Activated CD4-positive, alpha-beta T cell treated with anti-CD3 and anti-CD28 coated beads, Interleukin-2, amount 10 ng/mL, durations not matched to agents 24 days and 14 days (primary cell): ENCODE measurements at regions not wholly inside any gene's neighbourhood (a gene's known extent, or its start where the extent isn't known, plus 50 kb on each side); places are given as distances from the start of the nearest gene placed in this dataset.

Experiments used
- DNase-seq: peaks from one replicate; pipeline ENCODE4 v3.0.0; 2022
- H3K27ac Mint-ChIP-seq: one replicate; pipeline ENCODE4 v1.8.0; 2022; ENCODE audit warnings: mild to moderate bottlenecking, mixed read lengths
- H3K27me3 Mint-ChIP-seq: one replicate; pipeline ENCODE4 v1.8.0; 2022; ENCODE audit warnings: mixed read lengths
- H3K36me3 Mint-ChIP-seq: one replicate; pipeline ENCODE4 v1.8.0; 2022; ENCODE audit warnings: low read depth, mild to moderate bottlenecking, mixed read lengths
- H3K4me1 Mint-ChIP-seq: one replicate; pipeline ENCODE4 v1.8.0; 2021; ENCODE audit warnings: mixed read lengths
- H3K4me3 Mint-ChIP-seq: one replicate; pipeline ENCODE4 v1.8.0; 2022; ENCODE audit warnings: mild to moderate bottlenecking, moderate library complexity, mixed read lengths
- H3K9me3 Mint-ChIP-seq: one replicate; pipeline ENCODE4 v1.8.0; 2021; ENCODE audit warnings: mixed read lengths
- intact Hi-C: fragments of 100-400 bp; cut with micrococcal nuclease; formaldehyde crosslinking; loops from one replicate; pipeline ENCODE4 v1.15.1; 2023

GRCh38 chr15:66905954-66906353, 159.4 kb upstream of the SMAD3 start:
- Mint-ChIP-seq H3K4me1 (peaks cover 25% of the 10 kb centered on the region), H3K27me3 (peaks cover 11% of the 10 kb centered on the region), H3K27ac (no peak overlapping the region), H3K9me3 (peaks cover 10% of the 10 kb centered on the region), H3K4me3 (no peak overlapping the region), H3K36me3 (no peaks in the 10 kb centered on the region)
- intact Hi-C loops: no loop called here
- no peak for DNase-seq

- no peak for DNase-seq
- intact Hi-C loops: no loop called here
- peaks cover 11% of the 10 kb centered on the region for H3K27me3 Mint-ChIP-seq
- peaks cover 10% of the 10 kb centered on the region for H3K9me3 Mint-ChIP-seq
- no peak overlapping the region for H3K4me3 Mint-ChIP-seq
- H3K27ac Mint-ChIP-seq: no peak overlapping the region
- H3K36me3 Mint-ChIP-seq: no peaks in the 10 kb centered on the region
- H3K4me1 Mint-ChIP-seq: peaks cover 22% of the 10 kb centered on the region
These were observed 158.5 kb upstream of the SMAD3 start for GRCh38 chr15:66906668-66907614.

- H3K27ac Mint-ChIP-seq: no peak overlapping the region
- no peak for DNase-seq
- H3K9me3 Mint-ChIP-seq: peaks cover 7% of the 10 kb centered on the region
- H3K27me3 Mint-ChIP-seq: peaks cover 11% of the 10 kb centered on the region
- no peaks in the 10 kb centered on the region for H3K36me3 Mint-ChIP-seq
- intact Hi-C loops: no loop called here
- no peak overlapping the region for H3K4me3 Mint-ChIP-seq
- H3K4me1 Mint-ChIP-seq: peaks cover 29% of the 10 kb centered on the region
These were observed 157.3 kb upstream of the SMAD3 start for GRCh38 chr15:66907826-66908743.

GRCh38 chr15:66908744-66909095, 156.7 kb upstream of the SMAD3 start:
- intact Hi-C loops: no loop called here
- Mint-ChIP-seq H3K4me1 (peaks cover 29% of the 10 kb centered on the region), H3K4me3 (no peak overlapping the region), H3K27me3 (peaks cover 11% of the 10 kb centered on the region), H3K27ac (no peak overlapping the region), H3K36me3 (no peaks in the 10 kb centered on the region), H3K9me3 (peaks cover 7% of the 10 kb centered on the region)
- DNase-seq: no peak

GRCh38 chr15:66909381-66909890, 156.0 kb upstream of the SMAD3 start:
- Mint-ChIP-seq H3K27ac (no peak overlapping the region), H3K36me3 (no peaks in the 10 kb centered on the region), H3K4me1 (peaks cover 28% of the 10 kb centered on the region), H3K27me3 (peaks cover 9% of the 10 kb centered on the region), H3K4me3 (no peak overlapping the region), H3K9me3 (peaks cover 7% of the 10 kb centered on the region)
- intact Hi-C loops: no loop called here
- DNase-seq: no peak

GRCh38 chr15:66911131-66911700, 154.2 kb upstream of the SMAD3 start:
- Mint-ChIP-seq H3K36me3 (no peaks in the 10 kb centered on the region), H3K27me3 (peaks cover 13% of the 10 kb centered on the region), H3K4me1 (peaks cover 28% of the 10 kb centered on the region), H3K27ac (peak overlapping the region; percentile 14), H3K9me3 (peaks cover 14% of the 10 kb centered on the region), H3K4me3 (peak overlapping the region; percentile 39)
- no peak for DNase-seq
- intact Hi-C loops: no loop called here

GRCh38 chr15:66912001-66912400, 153.4 kb upstream of the SMAD3 start:
- Mint-ChIP-seq H3K4me1 (peaks cover 26% of the 10 kb centered on the region), H3K27ac (peak overlapping the region; percentile 30), H3K27me3 (peaks cover 12% of the 10 kb centered on the region), H3K36me3 (no peaks in the 10 kb centered on the region), H3K9me3 (peaks cover 9% of the 10 kb centered on the region), H3K4me3 (peak overlapping the region; percentile 46)
- peak; percentile 86 for DNase-seq
- intact Hi-C loops: no loop called here

- Mint-ChIP-seq H3K4me1 (peaks cover 26% of the 10 kb centered on the region), H3K27me3 (peaks cover 15% of the 10 kb centered on the region), H3K36me3 (no peaks in the 10 kb centered on the region), H3K9me3 (peaks cover 9% of the 10 kb centered on the region), H3K4me3 (peak overlapping the region; percentile 38), H3K27ac (no peak overlapping the region)
- DNase-seq: no peak
- intact Hi-C loops: no loop called here
These were observed 153.0 kb upstream of the SMAD3 start for GRCh38 chr15:66912441-66912840.

GRCh38 chr15:66917904-66918448, 147.4 kb upstream of the SMAD3 start:
- H3K4me1 Mint-ChIP-seq: peaks cover 3% of the 10 kb centered on the region
- no peaks in the 10 kb centered on the region for H3K36me3 Mint-ChIP-seq
- H3K4me3 Mint-ChIP-seq: no peak overlapping the region
- no peak overlapping the region for H3K27ac Mint-ChIP-seq
- DNase-seq: no peak
- intact Hi-C loops: no loop called here
- peaks cover 36% of the 10 kb centered on the region for H3K27me3 Mint-ChIP-seq
- H3K9me3 Mint-ChIP-seq: peaks cover 17% of the 10 kb centered on the region

GRCh38 chr15:66919421-66919820, 146.0 kb upstream of the SMAD3 start:
- DNase-seq: no peak
- Mint-ChIP-seq H3K4me1 (peaks cover 9% of the 10 kb centered on the region), H3K27ac (no peak overlapping the region), H3K9me3 (peaks cover 17% of the 10 kb centered on the region), H3K4me3 (no peak overlapping the region), H3K27me3 (peaks cover 36% of the 10 kb centered on the region), H3K36me3 (no peaks in the 10 kb centered on the region)
- intact Hi-C loops: no loop called here

GRCh38 chr15:66921319-66921915, 144.0 kb upstream of the SMAD3 start:
- Mint-ChIP-seq H3K27me3 (peaks cover 28% of the 10 kb centered on the region), H3K4me1 (peaks cover 9% of the 10 kb centered on the region), H3K36me3 (no peaks in the 10 kb centered on the region), H3K27ac (no peak overlapping the region), H3K9me3 (peaks cover 8% of the 10 kb centered on the region), H3K4me3 (no peak overlapping the region)
- intact Hi-C loops: no loop called here
- no peak for DNase-seq

- H3K4me1 Mint-ChIP-seq: peaks cover 9% of the 10 kb centered on the region
- no peak overlapping the region for H3K27ac Mint-ChIP-seq
- H3K9me3 Mint-ChIP-seq: peaks cover 8% of the 10 kb centered on the region
- intact Hi-C loops: no loop called here
- H3K27me3 Mint-ChIP-seq: peaks cover 23% of the 10 kb centered on the region
- no peaks in the 10 kb centered on the region for H3K36me3 Mint-ChIP-seq
- DNase-seq: no peak
- no peak overlapping the region for H3K4me3 Mint-ChIP-seq
These were observed 142.8 kb upstream of the SMAD3 start for GRCh38 chr15:66922608-66923007.

GRCh38 chr15:66923438-66923881, 141.9 kb upstream of the SMAD3 start:
- DNase-seq: peak; percentile 77
- intact Hi-C loops: no loop called here

More at GRCh38 chr15:66923438-66923881, 141.9 kb upstream of the SMAD3 start:
- Mint-ChIP-seq H3K27me3 (peaks cover 24% of the 10 kb centered on the region), H3K4me1 (peaks cover 9% of the 10 kb centered on the region), H3K27ac (no peak overlapping the region), H3K9me3 (peaks cover 5% of the 10 kb centered on the region), H3K4me3 (no peak overlapping the region), H3K36me3 (no peaks in the 10 kb centered on the region)
